ENCODE measurements at regions not wholly inside any gene's neighbourhood (a gene's known extent, or its start where the extent isn't known, plus 50 kb on each side); places are given as distances from the start of the nearest gene placed in this dataset.
"Not testable (repeated sequence)": the region's sequence is repeated elsewhere in the genome, so short reads cannot be mapped to it uniquely, and the experiment has no call there.

DNA sequence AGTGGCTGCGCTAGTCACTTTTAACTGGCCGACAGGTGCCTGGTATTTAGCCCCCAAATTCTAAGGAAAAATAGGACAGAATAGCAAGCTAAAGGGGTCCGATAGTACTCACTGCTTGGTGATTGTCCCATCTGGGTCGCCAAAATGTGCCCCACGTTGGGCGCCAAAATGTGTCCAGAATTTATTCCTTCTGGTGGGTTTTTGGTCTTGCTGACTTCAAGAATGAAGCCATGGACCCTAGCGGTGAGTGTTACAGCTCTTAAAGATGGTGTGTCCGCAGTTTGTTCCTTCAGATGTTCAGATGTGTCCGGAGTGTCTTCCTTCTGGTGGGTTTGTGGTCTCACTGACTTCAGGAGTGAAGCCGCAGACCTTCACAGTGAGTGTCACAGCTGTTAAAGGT lies 144.8 kb upstream of the XIRP2 start:
- DNase-seq (ENCODE audit: low read depth), result not testable (repeated sequence)

DNA sequence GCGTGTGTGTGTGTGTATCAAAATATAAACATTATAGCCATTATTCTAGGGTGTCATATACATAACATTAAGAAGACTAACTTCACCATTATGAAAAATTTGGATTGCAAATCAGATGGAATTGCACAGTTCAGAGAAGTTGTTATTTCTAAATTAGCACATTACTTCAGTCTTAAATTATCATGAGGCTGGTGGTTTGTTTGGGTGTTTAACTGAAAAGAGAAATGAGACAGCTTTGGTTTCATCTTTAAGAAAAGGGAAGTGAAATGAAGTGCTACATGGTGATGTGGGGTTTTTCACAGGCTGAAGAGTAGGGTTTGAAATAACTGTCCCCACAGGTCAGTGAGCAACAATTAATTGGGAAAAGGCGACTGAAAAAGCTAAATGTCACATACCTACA lies 161.2 kb upstream of the XIRP2 start:
- DNase-seq (ENCODE audit: low read depth), result no peak

DNA sequence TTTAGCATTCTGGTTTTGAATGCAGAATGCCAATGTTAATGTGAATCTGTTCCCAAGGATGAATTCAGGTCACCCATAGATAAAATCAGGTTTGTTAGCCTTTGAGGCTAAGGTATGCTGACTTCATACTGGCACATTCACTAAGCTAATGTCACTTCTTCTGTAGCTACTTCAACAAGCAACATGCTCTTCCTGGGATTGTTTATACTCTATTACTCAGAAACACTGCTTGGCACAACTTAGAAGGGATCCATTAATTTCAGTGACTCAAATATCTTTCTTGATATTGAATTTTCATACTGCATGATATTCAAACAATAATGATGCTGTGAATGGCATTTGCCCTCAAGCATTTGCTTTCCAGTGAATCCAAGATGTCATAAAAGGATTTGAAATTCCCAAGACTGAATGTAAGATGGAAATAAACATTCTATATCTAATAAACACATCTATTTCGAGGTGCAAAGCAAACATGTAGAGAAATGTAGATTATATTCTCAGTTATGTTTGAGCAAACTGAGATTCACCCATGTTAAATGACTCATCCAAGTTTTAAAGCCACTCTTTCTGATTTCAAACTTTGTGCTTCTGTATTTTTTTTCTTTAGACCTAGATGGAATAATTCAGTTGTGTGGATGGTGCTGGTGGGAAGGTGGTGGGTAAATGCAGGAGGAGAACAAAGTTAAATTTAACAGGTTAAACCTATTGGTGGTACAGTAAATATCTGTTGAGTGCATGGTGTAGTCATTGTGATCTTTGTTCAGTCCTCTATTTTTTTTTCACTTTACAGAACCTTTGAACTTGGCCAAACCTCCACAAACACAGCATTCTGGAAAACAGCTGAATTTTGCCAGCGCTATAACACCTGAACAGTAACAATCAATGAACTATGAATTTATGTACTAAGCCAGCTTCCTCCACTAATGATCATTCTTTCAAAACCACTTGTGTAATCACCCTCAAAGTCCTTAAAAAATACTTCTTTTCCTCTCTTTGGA lies 162.1 kb upstream of the XIRP2 start:
- DNase-seq (ENCODE audit: low read depth), result no peak

DNA sequence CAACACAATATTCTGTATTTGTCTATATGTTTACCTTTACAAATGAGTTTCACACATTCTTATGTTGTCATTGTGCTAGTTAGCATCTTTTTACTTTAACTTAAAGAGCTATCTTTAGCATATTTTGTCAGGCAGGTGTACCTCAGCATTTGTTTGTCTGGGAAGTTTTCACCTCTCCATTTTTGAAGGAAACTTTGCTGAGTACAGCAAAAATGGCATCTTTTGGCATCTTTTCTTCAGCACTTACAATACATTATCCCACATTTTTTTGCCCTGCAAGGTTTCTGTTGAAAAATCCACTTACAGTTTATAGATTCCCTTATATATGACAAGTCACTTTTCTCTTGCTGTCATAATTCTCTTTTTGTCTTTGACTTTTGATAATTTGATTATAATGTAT lies 171.3 kb upstream of the XIRP2 start:
- DNase-seq (ENCODE audit: low read depth), result no peak

DNA sequence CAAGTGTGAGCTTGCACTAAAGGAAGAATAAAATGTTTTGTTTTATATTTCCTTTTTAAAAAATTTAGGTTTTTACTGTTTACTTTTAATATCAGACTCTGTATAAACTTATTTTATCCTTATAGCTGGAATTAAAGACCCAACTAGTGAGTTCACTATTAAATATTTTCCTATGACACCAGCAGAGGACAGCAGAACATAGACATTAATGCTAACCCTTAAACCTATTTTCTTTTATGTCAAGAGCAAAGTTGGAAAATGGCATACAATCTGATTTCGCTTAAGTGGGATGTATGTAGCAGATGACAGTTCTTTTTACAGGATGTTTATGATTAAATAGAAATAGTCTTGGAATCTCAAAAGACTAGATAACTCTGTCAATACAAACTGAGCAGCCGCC lies 188.2 kb upstream of the XIRP2 start:
- DNase-seq (ENCODE audit: low read depth), result peak; percentile 1

DNA sequence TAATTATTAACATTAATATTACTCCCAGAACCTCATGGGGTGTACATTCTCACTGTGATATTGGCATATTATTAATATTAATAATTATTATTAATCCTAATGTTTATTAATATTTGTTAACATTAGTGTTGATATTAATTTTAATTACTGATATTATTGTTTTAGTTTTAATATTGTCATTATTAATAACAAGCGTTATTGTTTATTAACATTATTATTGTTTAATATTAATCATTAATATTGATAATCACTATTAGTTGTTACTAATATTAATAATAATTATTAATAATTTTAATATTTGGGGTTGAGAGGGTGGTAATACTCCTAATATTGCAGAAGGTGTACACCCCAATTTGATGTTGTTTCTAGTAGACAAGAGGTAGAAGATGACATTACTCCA lies 193.1 kb upstream of the XIRP2 start:
- DNase-seq (ENCODE audit: low read depth), result no peak

DNA sequence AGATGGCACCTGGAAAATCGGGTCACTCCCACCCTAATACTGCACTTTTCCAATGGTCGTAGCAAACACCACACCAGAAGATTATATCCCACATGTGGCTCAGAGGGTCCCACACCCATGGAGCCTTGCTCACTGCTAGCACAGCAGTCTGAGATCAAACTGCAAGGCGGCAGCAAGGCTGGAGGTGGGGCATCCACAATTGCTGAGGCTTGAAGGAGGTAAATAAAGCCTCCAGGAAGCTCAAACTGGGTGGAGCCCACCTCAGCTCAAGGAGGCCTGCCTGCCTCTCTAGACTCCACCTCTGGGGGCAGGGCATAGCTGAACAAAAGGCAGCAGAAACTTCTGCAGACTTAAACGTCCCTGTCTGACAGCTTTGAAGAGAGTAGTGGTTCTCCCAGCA lies 192.0 kb upstream of the SCN7A start:
- not testable (repeated sequence) for DNase-seq (ENCODE audit: low read depth)

DNA sequence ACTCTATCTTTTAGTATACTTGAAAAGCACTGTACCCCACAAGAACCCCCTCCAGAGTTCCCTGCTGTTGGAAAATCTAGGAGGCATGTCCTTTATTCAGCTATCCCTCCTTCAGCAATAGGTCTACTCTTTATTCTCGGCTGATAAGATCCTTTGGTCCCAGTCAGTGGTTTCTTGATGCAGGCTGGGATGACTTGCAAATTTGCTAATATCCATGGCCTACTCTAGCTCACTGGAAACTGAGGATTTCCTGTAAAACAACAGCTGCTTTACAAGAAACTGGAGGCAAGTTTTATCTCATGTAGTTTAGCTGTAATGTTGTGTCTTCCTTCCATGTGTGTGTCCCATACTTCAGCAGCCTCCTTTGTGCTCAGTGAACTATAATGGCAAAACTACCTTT lies 183.9 kb upstream of the SCN7A start:
- no peak for DNase-seq (ENCODE audit: low read depth)

DNA sequence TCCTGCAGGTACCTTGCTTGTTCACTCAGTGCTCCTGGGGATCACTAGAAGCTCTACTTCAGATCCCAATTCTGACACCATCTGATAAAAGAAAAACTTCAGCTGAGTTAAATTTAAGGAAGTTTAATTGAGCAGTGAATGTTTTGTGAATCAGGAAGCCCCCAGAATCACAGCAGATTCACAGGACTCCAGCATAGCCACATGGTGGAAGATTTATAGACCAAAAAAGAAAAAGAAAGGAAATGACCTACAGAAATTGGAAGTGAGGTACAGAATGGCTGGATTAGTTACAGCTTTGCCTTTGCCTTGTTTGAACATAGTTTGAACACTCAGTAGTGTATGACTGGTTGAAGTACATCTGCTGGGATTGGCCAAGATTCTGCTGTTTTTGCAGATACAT lies 182.7 kb upstream of the SCN7A start:
- DNase-seq (ENCODE audit: low read depth), result no peak

DNA sequence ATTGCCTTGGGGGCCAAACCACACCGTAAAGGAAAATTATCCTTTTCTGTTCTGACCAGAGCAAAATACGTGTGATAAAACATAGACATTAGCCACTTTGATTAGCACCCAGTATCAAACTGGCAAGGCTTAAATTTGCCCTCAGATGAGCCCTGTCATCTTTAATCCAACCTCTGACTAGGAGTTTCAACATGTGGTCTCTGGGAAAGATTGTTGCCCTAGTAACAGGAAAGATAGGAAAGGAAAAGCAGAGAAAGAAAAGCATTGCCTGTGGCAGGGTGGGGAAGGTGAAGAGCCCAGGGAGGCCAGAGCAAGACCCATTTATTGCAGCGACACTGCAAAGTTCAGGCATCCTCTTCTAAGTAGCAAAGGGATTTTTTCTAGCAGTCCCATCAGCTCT lies 181.5 kb upstream of the SCN7A start:
- DNase-seq (ENCODE audit: low read depth), result no peak

DNA sequence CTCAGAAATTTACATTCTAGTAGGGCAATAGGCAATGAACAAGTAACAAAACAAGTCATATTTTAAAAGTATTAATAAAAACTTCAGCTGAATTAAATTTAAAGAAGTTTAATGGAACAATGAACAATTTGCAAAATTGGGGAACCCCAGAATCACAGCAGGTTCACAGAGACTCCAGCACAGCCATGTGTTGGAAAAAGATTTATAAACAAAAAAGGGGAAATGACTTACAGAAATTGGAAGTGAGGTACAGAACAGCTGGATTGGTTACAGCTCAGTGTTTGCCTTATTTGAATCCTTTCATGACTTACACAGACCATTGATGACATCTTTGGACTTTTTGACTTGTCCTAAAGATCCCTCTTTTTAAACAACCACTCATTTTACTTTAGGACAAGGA lies 179.9 kb upstream of the SCN7A start:
- DNase-seq (ENCODE audit: low read depth), result no peak

DNA sequence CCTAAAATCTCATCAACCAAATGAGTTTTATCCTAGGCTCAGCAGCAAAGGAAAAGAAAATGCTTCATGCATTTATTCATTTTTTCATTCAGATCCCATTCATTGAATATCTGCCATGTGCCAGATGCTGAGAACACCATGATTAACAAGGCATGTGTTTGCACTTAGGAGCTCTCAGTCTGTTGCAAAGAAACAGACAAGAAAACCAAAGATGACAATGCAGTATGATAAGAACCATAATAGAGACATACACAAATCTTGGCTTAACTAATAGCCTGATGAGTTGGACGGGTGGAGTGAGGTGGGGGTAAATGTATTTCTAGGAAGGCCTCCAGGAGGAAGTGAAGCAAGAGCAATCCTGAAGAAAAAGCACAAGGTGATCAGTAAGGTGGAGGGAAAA lies 177.8 kb upstream of the SCN7A start:
- no peak for DNase-seq (ENCODE audit: low read depth)

DNA sequence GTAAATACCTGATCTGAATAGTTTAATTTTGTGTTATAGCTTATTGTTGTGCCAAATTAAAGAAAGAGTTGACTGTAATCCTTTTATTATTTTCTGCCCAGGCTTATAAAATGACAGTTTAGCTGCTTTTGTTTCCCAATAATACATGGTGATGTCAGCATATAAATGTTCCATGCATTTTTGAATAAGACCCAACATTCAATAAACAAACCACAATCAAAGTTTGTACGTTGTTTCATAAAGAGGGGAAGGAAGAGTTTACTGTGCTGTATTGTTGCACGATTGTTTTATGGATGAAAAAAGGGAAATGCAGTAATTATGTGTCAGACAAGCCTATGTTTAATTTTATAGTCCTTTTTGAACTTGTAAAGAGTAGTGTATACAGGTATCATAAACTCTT lies 177.2 kb upstream of the SCN7A start:
- DNase-seq (ENCODE audit: low read depth), result no peak

DNA sequence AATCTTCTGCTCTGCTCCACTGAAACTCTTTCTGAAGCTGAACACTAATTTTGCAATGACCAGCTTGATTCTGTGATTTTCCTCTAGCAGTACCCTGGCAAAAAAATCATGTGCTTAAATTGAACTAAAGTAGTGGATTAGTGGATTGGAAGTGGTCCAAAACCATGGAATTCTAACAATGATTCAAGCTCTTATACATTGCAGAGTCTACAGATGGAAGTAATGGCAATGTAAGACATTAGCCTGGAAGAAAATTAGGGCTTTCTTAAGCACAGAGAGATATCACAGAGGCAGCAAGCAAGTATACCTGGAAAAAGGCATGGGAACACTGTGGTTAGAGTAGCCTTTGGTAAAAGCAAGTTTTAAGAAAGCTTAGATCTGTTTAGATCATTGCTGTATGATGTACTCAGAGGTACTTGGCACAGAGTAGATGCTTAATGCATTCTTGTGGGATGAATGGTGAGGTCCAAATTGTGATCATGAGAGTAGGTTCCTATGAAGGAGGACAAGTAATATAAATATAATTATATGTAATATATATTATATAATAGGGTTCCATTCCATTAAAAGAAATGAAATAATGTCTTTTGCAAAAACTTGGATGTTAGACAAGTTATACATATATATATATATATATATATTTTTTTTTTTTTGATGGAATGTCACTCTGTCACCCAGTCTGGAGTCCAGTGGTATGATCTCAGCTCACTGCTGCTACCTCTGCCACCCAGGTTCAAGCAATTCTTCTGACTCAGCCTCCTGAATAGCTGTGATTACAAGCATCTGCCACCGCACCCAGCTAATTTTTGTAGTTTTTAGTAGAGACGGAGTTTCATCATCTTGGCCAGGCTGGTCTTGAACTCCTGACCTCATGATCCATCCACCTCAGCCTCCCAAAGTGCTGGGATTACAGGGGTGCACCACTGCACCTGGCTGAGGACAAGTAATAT lies 172.2 kb upstream of the SCN7A start:
- peak; percentile 54 for DNase-seq (ENCODE audit: low read depth)

DNA sequence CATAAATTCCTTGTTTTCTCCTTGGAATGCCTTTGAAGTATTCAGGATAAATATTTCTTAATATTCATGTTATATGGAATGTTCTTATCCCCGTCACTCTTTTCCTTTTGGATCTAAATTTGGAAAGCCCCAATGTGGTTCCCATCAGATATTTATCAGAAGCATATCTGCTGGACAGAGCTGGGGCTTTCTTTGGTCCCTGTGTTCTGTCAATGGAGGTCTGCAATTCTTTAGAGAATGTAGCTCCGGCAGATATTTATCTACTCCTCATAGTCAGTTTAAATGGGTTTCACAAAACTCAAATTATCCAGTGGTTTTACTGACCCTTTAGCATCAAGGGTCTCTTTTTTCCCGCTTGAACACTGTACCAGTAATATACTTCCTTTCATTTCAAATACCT lies 167.8 kb upstream of the SCN7A start:
- DNase-seq (ENCODE audit: low read depth), result no peak

DNA sequence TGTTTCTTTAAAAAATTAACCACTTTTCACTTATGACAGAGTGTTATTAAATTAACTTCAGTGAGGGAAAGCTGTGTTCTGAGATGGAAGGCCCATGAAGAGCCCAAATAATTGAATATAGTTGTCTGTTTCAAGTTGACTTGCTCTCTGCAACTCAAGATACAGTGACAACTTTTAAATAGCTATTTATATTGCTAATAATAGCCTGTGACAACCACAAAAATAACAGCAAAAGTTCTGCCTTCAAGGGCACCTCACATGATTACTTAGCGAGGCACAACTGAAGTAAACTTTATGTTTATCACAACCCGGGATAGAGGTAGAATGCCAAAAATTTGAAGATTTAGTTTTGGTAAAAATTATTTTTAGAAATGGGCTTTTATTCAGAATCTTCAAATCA lies 167.3 kb upstream of the SCN7A start:
- no peak for DNase-seq (ENCODE audit: low read depth)

DNA sequence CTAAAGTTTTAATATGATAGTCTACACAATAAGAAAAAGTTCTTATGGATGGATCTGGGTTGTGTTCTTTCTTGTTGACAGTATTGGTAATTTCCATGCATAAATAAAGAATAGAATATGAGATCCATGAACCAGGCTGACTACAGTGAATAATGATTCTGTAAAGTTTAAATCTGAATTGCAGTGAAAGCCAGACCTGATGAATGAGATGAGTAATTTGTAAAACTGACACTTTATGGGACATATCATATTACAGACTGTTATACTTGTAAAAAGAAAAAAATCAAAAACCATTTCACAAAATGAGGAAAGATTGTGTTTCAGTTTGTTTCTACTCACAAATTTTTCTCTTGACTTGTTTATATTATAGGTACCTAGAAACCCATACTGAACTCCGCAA lies 164.9 kb upstream of the SCN7A start:
- DNase-seq (ENCODE audit: low read depth), result no peak

DNA sequence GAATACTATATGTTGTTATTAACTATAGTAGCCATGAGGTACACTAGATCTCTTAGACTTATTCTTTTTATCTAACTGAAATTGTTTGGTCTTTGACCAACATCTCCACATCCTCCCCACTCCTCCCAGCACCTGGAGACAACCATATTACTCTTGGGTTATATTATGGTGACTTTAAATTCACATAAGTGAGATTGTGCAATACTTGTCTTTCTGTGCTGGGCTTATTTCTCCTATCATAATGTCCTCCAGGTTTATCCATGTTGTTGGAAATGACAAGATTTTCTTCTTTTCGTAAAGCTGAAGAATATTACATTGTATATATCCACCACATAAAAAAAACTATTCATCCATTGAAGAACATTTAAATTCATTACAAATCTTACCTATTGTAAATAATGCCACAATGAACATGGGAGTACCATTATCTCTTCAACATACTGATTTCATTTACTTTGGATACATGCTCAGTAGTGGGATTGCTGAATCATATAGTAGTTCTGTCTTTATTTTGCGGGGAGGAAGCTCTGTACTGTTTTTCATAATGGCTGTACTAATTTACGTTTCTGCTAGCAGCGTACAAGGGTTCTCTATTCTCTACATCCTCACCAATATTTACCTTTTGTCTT lies 159.2 kb upstream of the SCN7A start:
- no peak for DNase-seq (ENCODE audit: low read depth)

DNA sequence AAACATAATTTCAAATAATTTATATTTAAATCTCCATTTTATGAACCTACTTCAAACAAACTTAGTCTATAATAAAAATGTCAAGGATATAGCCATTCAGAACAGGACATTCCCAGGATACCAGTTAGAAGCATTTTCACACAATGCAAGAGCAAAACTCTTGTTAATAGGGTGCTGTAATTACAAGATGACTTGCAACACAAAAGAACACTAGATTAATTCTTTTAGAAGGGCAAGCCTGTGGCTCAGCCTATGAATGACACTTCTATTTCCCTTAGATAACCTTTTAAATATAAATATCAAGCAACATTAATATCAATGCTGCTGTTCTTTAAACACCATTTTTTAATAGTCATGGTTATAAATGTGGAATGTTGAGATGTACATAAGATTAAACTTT lies 157.9 kb upstream of the SCN7A start:
- DNase-seq (ENCODE audit: low read depth), result no peak

DNA sequence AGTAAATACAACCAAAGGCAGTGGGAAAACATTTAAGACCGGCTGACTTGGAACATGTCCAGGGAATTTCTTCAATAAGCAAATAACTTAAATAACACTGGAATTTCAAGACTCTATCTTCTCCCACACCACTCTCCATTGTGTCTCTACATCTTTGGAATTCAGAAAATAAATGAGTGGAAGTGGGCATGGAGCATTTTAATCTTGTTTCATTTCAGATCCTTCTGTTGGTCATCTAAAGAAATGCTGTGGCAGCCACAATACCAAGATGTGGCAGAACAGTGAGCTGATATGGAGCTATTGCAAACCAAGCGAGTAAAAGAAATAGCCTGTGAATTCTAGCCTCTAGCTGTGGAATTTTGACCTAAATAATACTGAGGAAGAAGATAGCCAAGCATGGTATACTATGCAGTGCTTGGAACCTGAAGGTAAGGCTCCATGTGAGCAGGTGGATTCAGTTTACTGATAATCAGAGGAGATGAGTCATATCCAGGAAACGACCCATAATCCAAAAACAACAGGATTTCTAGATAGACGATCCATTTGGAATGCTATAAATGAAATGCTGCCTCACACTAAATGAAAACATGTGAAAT lies 157.1 kb upstream of the SCN7A start:
- peak; percentile 59 for DNase-seq (ENCODE audit: low read depth)

DNA sequence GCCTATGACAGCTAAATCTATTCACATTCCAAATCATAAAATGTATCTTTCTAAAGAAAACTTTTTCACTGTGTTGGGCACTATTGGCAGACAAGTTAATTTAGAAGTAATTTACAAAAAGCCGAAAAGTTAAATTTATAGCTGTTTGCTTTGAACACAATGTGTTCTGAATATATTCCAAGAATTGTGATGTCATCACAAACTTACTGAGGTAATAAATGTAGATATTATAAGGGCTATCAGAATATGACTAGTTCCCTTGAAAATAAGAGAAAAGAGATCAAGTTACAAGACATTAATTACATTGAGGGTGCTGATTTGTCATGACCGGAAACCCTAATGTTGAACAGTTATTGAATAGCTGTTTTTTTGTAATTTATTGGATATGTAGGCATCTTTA lies 153.9 kb upstream of the SCN7A start:
- no peak for DNase-seq (ENCODE audit: low read depth)

DNA sequence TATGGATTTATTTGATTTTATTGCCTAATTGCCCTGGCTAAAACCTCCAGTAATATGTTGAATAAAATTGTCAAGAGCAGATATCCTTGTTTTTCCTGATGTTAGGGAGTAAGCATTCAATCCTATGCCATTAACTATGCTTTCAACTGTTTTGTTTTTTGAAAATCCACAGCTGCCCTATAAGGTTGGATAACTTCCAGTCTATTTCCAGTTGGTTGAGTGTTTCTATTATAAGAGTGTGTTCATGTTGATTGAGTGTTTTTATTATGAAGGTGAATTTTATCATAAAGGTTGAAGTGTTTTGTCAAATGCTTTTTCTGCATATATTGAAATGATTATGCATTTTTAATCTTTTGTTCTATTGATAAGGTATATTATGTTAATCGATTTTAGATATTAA lies 149.9 kb upstream of the SCN7A start:
- no peak for DNase-seq (ENCODE audit: low read depth)
